HUES64 (cell line): ENCODE measurements at regions not wholly inside any gene's neighbourhood (a gene's known extent, or its start where the extent isn't known, plus 50 kb on each side); places are given as distances from the start of the nearest gene placed in this dataset.

Experiments
- H3K27ac ChIP-seq: 2 replicates; pipeline ENCODE4 v1.7.0; 2013; ENCODE audit warnings: low read depth, low read length, inconsistent platforms
- H3K27me3 ChIP-seq: 2 replicates; pipeline ENCODE4 v1.6.1; 2013; ENCODE audit warnings: mild to moderate bottlenecking, low read length; ENCODE audit not compliant: insufficient read depth
- H3K36me3 ChIP-seq: 2 replicates; pipeline ENCODE4 v1.6.1; 2013; ENCODE audit warnings: mild to moderate bottlenecking, low read length; ENCODE audit not compliant: insufficient read depth
- H3K4me1 ChIP-seq: 2 replicates; pipeline ENCODE4 v1.6.1; 2013; ENCODE audit warnings: mild to moderate bottlenecking, low read length, moderate library complexity; ENCODE audit not compliant: insufficient read depth
- H3K4me3 ChIP-seq: 2 replicates; pipeline ENCODE4 v1.5.1; 2013; ENCODE audit warnings: mild to moderate bottlenecking, low read length, moderate library complexity
- H3K9ac ChIP-seq: 2 replicates; pipeline ENCODE4 v1.6.1; 2013; ENCODE audit warnings: mild to moderate bottlenecking, low read depth, low read length
- H3K9me3 ChIP-seq: 2 replicates; pipeline ENCODE4 v1.6.1; 2013; ENCODE audit warnings: low read depth, low read length; ENCODE audit not compliant: insufficient read depth
- WGBS: fragments of 150-250, 120-280 bp; methylation state at CpG from one replicate; pipeline ENCODE4 v1.1.7; 2013; ENCODE audit warnings: missing lambda C conversion rate; 5-methylcytosine and 5-hydroxymethylcytosine counted together

- Histone ChIP-seq H3K4me3 (no peak overlapping the region), H3K36me3 (no peaks in the 10 kb centered on the region), H3K4me1 (no peaks in the 10 kb centered on the region), H3K27ac (no peak overlapping the region), H3K9me3 (no peaks in the 10 kb centered on the region; the same call in 1 of the 2 replicates), H3K27me3 (no peaks in the 10 kb centered on the region), H3K9ac (no peak overlapping the region)
- 91% methylated on average over 4 of the region's 4 CpGs for WGBS
These were observed 772.0 kb downstream of the TNS3 start for GRCh38 chr7:46809886-46810285.

- Histone ChIP-seq H3K27ac (no peak overlapping the region), H3K4me1 (no peaks in the 10 kb centered on the region), H3K9ac (no peak overlapping the region), H3K4me3 (no peak overlapping the region), H3K36me3 (no peaks in the 10 kb centered on the region), H3K9me3 (no peaks in the 10 kb centered on the region; the same call in 1 of the 2 replicates), H3K27me3 (no peaks in the 10 kb centered on the region)
- WGBS = 66% methylated on average over 2 of the region's 3 CpGs
These were observed 775.1 kb downstream of the TNS3 start for GRCh38 chr7:46806856-46807255.

GRCh38 chr7:46802479-46802878, 779.4 kb downstream of the TNS3 start:
- no peaks in the 10 kb centered on the region for H3K4me1 ChIP-seq
- no peak overlapping the region for H3K9ac ChIP-seq
- 0 out of 2 replicates have a peak, but pooled peaks cover 3% of the 10 kb centered on the region for H3K9me3 ChIP-seq
- H3K4me3 ChIP-seq = no peak overlapping the region
- no peaks in the 10 kb centered on the region for H3K36me3 ChIP-seq
- WGBS = 100% methylated on average over 1 of the region's 2 CpGs
- no peaks in the 10 kb centered on the region for H3K27me3 ChIP-seq
- no peak overlapping the region for H3K27ac ChIP-seq

GRCh38 chr7:46791188-46791587, 790.7 kb downstream of the TNS3 start:
- H3K36me3 ChIP-seq = no peaks in the 10 kb centered on the region
- H3K9ac ChIP-seq = no peak overlapping the region
- no peaks in the 10 kb centered on the region for H3K9me3 ChIP-seq
- H3K4me1 ChIP-seq = peaks cover 11% of the 10 kb centered on the region
- no peak overlapping the region for H3K4me3 ChIP-seq
- WGBS = 71% methylated on average over 1 of the region's 1 CpG
- H3K27ac ChIP-seq = no peak overlapping the region; the same call in 1 of the 2 replicates
- H3K27me3 ChIP-seq = no peaks in the 10 kb centered on the region

GRCh38 chr7:46786995-46787394, 794.9 kb downstream of the TNS3 start:
- H3K9me3 ChIP-seq = no peaks in the 10 kb centered on the region

GRCh38 chr7:46786221-46786954, 795.5 kb downstream of the TNS3 start:
- no peak overlapping the region for H3K9ac ChIP-seq
- WGBS = 70% methylated on average over 4 of the region's 8 CpGs
- H3K27ac ChIP-seq = no peak overlapping the region
- no peaks in the 10 kb centered on the region for H3K9me3 ChIP-seq
- no peaks in the 10 kb centered on the region for H3K27me3 ChIP-seq
- no peaks in the 10 kb centered on the region for H3K36me3 ChIP-seq
- peaks cover 12% of the 10 kb centered on the region for H3K4me1 ChIP-seq
- H3K4me3 ChIP-seq = no peak overlapping the region

More at GRCh38 chr7:46786995-46787394, 794.9 kb downstream of the TNS3 start:
- H3K9ac ChIP-seq = no peak overlapping the region
- no peak overlapping the region for H3K27ac ChIP-seq
- no peak overlapping the region for H3K4me3 ChIP-seq
- no peaks in the 10 kb centered on the region for H3K27me3 ChIP-seq
- no peaks in the 10 kb centered on the region for H3K36me3 ChIP-seq
- peaks cover 15% of the 10 kb centered on the region for H3K4me1 ChIP-seq
- 85% methylated on average over 3 of the region's 3 CpGs for WGBS

- Histone ChIP-seq H3K9me3 (no peaks in the 10 kb centered on the region), H3K4me3 (no peak overlapping the region), H3K27me3 (no peaks in the 10 kb centered on the region), H3K27ac (no peak overlapping the region), H3K9ac (no peak overlapping the region), H3K36me3 (no peaks in the 10 kb centered on the region), H3K4me1 (peaks cover 10% of the 10 kb centered on the region)
- WGBS = 100% methylated on average over 1 of the region's 1 CpG
These were observed 797.2 kb downstream of the TNS3 start for GRCh38 chr7:46784732-46785131.

GRCh38 chr7:46781901-46782439, 799.9 kb downstream of the TNS3 start:
- Histone ChIP-seq H3K27me3 (no peaks in the 10 kb centered on the region), H3K36me3 (no peaks in the 10 kb centered on the region), H3K9me3 (no peaks in the 10 kb centered on the region), H3K4me3 (no peak overlapping the region), H3K9ac (no peak overlapping the region), H3K4me1 (peaks cover 10% of the 10 kb centered on the region), H3K27ac (no peak overlapping the region)
- 93% methylated on average over 2 of the region's 2 CpGs for WGBS

GRCh38 chr7:46776790-46777189, 805.1 kb downstream of the TNS3 start:
- Histone ChIP-seq H3K4me3 (no peak overlapping the region), H3K27ac (no peak overlapping the region), H3K36me3 (no peaks in the 10 kb centered on the region), H3K9ac (no peak overlapping the region), H3K9me3 (no peaks in the 10 kb centered on the region), H3K27me3 (no peaks in the 10 kb centered on the region), H3K4me1 (peaks cover 10% of the 10 kb centered on the region; the same call in 1 of the 2 replicates)
- 23% methylated on average over 1 of the region's 1 CpG for WGBS

- H3K4me3 ChIP-seq = no peak overlapping the region
- H3K4me1 ChIP-seq = peaks cover 14% of the 10 kb centered on the region; the same call in 1 of the 2 replicates
- no peaks in the 10 kb centered on the region for H3K9me3 ChIP-seq
- H3K9ac ChIP-seq = no peak overlapping the region
- no peak overlapping the region for H3K27ac ChIP-seq
- WGBS = 68% methylated on average over 2 of the region's 2 CpGs
- H3K36me3 ChIP-seq = no peaks in the 10 kb centered on the region
- no peaks in the 10 kb centered on the region for H3K27me3 ChIP-seq
These were observed 806.1 kb downstream of the TNS3 start for GRCh38 chr7:46775776-46776175.

- no peak overlapping the region for H3K4me3 ChIP-seq
- no peak overlapping the region for H3K9ac ChIP-seq
- peaks cover 14% of the 10 kb centered on the region; the same call in 1 of the 2 replicates for H3K4me1 ChIP-seq
- H3K27ac ChIP-seq = no peak overlapping the region
- no peaks in the 10 kb centered on the region for H3K9me3 ChIP-seq
- H3K36me3 ChIP-seq = no peaks in the 10 kb centered on the region
- no peaks in the 10 kb centered on the region for H3K27me3 ChIP-seq
- WGBS = no CpG with 5 or more reads among the region's 1 CpG
These were observed 806.9 kb downstream of the TNS3 start for GRCh38 chr7:46775020-46775419.
